Muscle of leg (tissue), 3 donors: ENCODE measurements at regions not wholly inside any gene's neighbourhood (a gene's known extent, or its start where the extent isn't known, plus 50 kb on each side); places are given as distances from the start of the nearest gene placed in this dataset.
"Not testable (repeated sequence)": the region's sequence is repeated elsewhere in the genome, so short reads cannot be mapped to it uniquely, and the experiment has no call there.

Experiments
- DNase-seq: peaks from one replicate; pipeline ENCODE4 v3.0.0; 2013
- H3K27ac ChIP-seq: one replicate; pipeline ENCODE4 v1.5.1; 2013; ENCODE audit warnings: mild to moderate bottlenecking, low read length, control low read depth
- H3K27me3 ChIP-seq: one replicate; pipeline ENCODE4 v1.6.1; 2013; ENCODE audit warnings: low read length; ENCODE audit not compliant: control insufficient read depth, insufficient read depth
- H3K36me3 ChIP-seq: one replicate; pipeline ENCODE4 v1.6.1; 2013; ENCODE audit warnings: low read length; ENCODE audit not compliant: control insufficient read depth, insufficient read depth
- H3K4me1 ChIP-seq: one replicate; pipeline ENCODE4 v1.6.1; 2013; ENCODE audit warnings: low read length; ENCODE audit not compliant: control insufficient read depth, insufficient read depth
- H3K4me3 ChIP-seq: one replicate; pipeline ENCODE4 v1.5.1; 2013; ENCODE audit warnings: low read length, control low read depth
- H3K9me3 ChIP-seq: replicated peaks from 2 replicates; pipeline ENCODE4 v1.6.1; 2013; ENCODE audit warnings: low read depth, low read length; ENCODE audit not compliant: control insufficient read depth
- WGBS: methylation state at CpG from one replicate; pipeline ENCODE4 v1.1.5; 2013; ENCODE audit warnings: missing lambda C conversion rate; ENCODE audit not compliant: insufficient coverage; 5-methylcytosine and 5-hydroxymethylcytosine counted together

- 57% methylated on average over 8 of the region's 10 CpGs for WGBS
- Histone ChIP-seq H3K9me3 (no peaks in the 10 kb centered on the region), H3K27me3 (no peaks in the 10 kb centered on the region)
Measured at GRCh38 chr1:213415691-213416380, 364.8 kb downstream of the RPS6KC1 start.

GRCh38 chr1:213416461-213417224 is 365.6 kb downstream of the RPS6KC1 start:
- Histone ChIP-seq H3K36me3 (no peaks in the 10 kb centered on the region), H3K4me3 (no peak overlapping the region), H3K9me3 (no peaks in the 10 kb centered on the region), H3K27ac (no peak overlapping the region), H3K27me3 (no peaks in the 10 kb centered on the region), H3K4me1 (peaks cover 6% of the 10 kb centered on the region)
- no peak for DNase-seq
- WGBS = 70% methylated on average over 12 of the region's 17 CpGs

More at GRCh38 chr1:213415691-213416380, 364.8 kb downstream of the RPS6KC1 start:
- H3K36me3 ChIP-seq = no peaks in the 10 kb centered on the region
- peaks cover 6% of the 10 kb centered on the region for H3K4me1 ChIP-seq
- no peak overlapping the region for H3K4me3 ChIP-seq
- DNase-seq = no peak
- no peak overlapping the region for H3K27ac ChIP-seq

GRCh38 chr1:213417225-213417820 is 366.3 kb downstream of the RPS6KC1 start:
- H3K4me1 ChIP-seq = peaks cover 6% of the 10 kb centered on the region
- no peaks in the 10 kb centered on the region for H3K9me3 ChIP-seq
- no peak overlapping the region for H3K4me3 ChIP-seq
- DNase-seq = no peak
- H3K27ac ChIP-seq = no peak overlapping the region
- no peaks in the 10 kb centered on the region for H3K27me3 ChIP-seq
- 83% methylated on average over 4 of the region's 14 CpGs for WGBS
- H3K36me3 ChIP-seq = no peaks in the 10 kb centered on the region

GRCh38 chr1:213417846-213418245 is 366.8 kb downstream of the RPS6KC1 start:
- no peaks in the 10 kb centered on the region for H3K27me3 ChIP-seq
- no peak for DNase-seq
- no peaks in the 10 kb centered on the region for H3K9me3 ChIP-seq
- H3K4me3 ChIP-seq = no peak overlapping the region
- 90% methylated on average over 2 of the region's 5 CpGs for WGBS
- peaks cover 6% of the 10 kb centered on the region for H3K4me1 ChIP-seq
- no peaks in the 10 kb centered on the region for H3K36me3 ChIP-seq
- H3K27ac ChIP-seq = no peak overlapping the region

- peak; percentile 70 for DNase-seq
- Histone ChIP-seq H3K4me3 (no peak overlapping the region), H3K4me1 (peaks cover 6% of the 10 kb centered on the region), H3K27me3 (no peaks in the 10 kb centered on the region), H3K27ac (no peak overlapping the region), H3K9me3 (no peaks in the 10 kb centered on the region), H3K36me3 (no peaks in the 10 kb centered on the region)
- 32% methylated on average over 8 of the region's 19 CpGs for WGBS
Measured at GRCh38 chr1:213418268-213419071, 367.4 kb downstream of the RPS6KC1 start.

GRCh38 chr1:213419401-213420030 is 368.5 kb downstream of the RPS6KC1 start:
- Histone ChIP-seq H3K4me3 (no peak overlapping the region), H3K27me3 (no peaks in the 10 kb centered on the region), H3K36me3 (no peaks in the 10 kb centered on the region), H3K9me3 (no peaks in the 10 kb centered on the region), H3K27ac (no peak overlapping the region), H3K4me1 (peaks cover 6% of the 10 kb centered on the region)
- no peak for DNase-seq
- WGBS = no CpG with 5 or more reads among the region's 3 CpGs

GRCh38 chr1:213421178-213421577 is 370.1 kb downstream of the RPS6KC1 start:
- H3K4me1 ChIP-seq, H3K36me3 ChIP-seq, H3K27ac ChIP-seq, DNase-seq, H3K9me3 ChIP-seq, H3K4me3 ChIP-seq, H3K27me3 ChIP-seq: not testable (repeated sequence)
- WGBS = 100% methylated on average over 1 of the region's 7 CpGs

- no peaks in the 10 kb centered on the region for H3K9me3 ChIP-seq
- no peak overlapping the region for H3K27ac ChIP-seq
- no peak for DNase-seq
- H3K4me3 ChIP-seq = no peak overlapping the region
- peaks cover 6% of the 10 kb centered on the region for H3K4me1 ChIP-seq
- no peaks in the 10 kb centered on the region for H3K36me3 ChIP-seq
- WGBS = 50% methylated on average over 1 of the region's 4 CpGs
- H3K27me3 ChIP-seq = no peaks in the 10 kb centered on the region
Measured at GRCh38 chr1:213423041-213423440, 372.0 kb downstream of the RPS6KC1 start.

GRCh38 chr1:213423605-213424004 is 372.6 kb downstream of the RPS6KC1 start:
- Histone ChIP-seq H3K4me1 (peaks cover 2% of the 10 kb centered on the region), H3K36me3 (no peaks in the 10 kb centered on the region), H3K27ac (no peak overlapping the region), H3K9me3 (no peaks in the 10 kb centered on the region), H3K27me3 (no peaks in the 10 kb centered on the region), H3K4me3 (no peak overlapping the region)
- DNase-seq = no peak
- WGBS = 60% methylated on average over 10 of the region's 12 CpGs
